ENCODE measurements at regions not wholly inside any gene's neighbourhood (a gene's known extent, or its start where the extent isn't known, plus 50 kb on each side); places are given as distances from the start of the nearest gene placed in this dataset.

DNA sequence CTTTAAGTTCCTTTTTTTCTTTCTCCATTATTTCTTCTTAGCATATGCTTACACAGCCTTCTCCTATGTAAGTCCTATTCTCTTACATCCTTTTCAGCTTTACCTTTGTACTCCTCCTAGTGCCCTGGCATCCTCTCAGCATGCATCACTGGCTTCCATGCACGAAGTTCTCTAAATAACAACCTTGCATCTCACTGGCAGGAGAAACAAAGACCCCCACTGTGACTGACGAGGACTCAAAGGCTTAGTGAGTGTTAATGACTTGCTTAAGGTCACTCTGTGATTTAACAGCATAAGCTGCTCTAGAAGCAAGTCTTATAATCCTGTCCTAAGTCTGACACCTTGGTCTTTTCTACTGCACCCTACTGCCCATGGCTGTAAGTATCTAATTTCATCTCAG is 1236.0 kb upstream of the CELF4 start:
- Histone ChIP-seq H3K4me2 (no peak overlapping the region), H3K4me1 (ENCODE audit: insufficient read depth) (peaks cover 10% of the 10 kb centered on the region)

More for the DNA sequence above, 1236.0 kb upstream of the CELF4 start:
- Mint-ChIP-seq H3K4me3 (no peak overlapping the region), H3K27me3 (ENCODE audit: insufficient read depth, low read depth, poor library complexity) (peaks cover 3% of the 10 kb centered on the region), H3K4me1 (peaks cover 15% of the 10 kb centered on the region), H3K9me3 (peaks cover 14% of the 10 kb centered on the region; the same call in 2 of the 3 replicates), H3K36me3 (ENCODE audit: low read depth) (peaks cover 11% of the 10 kb centered on the region), H3K27ac (no peak overlapping the region)
- H3K9me2 ChIP-seq (ENCODE audit: insufficient read depth) = 0 out of 2 replicates have a peak, but pooled peaks cover 7% of the 10 kb centered on the region
- DNase-seq (ENCODE audit: low spot score) (peak; percentile 24), ATAC-seq (peak; percentile 62)
- no peaks in the 10 kb centered on the region for H4K20me1 ChIP-seq (replicated peaks; ENCODE audit: insufficient read depth)
- no peak for TF ChIP-seq POLR2AphosphoS5 (IDR thresholded peaks at IDR 0.05; ENCODE audit: low read depth)
- no peak for TF ChIP-seq STAT1 (IDR thresholded peaks at IDR 0.05; ENCODE audit: unreplicated experiment)
- no peak for TF ChIP-seq ZNF114 (CRISPR knock-in tag; IDR thresholded peaks at IDR 0.05)
- TF ChIP-seq CTCF (conservative IDR thresholded peaks at IDR 0.05; ENCODE audit: low read depth in 2 of 2) = no peak
- TF ChIP-seq NANOG (IDR thresholded peaks at IDR 0.05; ENCODE audit: borderline replicate concordance) = no peak
- TF ChIP-seq EZH2 (IDR thresholded peaks at IDR 0.05; ENCODE audit: low read depth, unreplicated experiment) = no peak
- TF ChIP-seq ZNF331 (CRISPR knock-in tag; IDR thresholded peaks at IDR 0.05; ENCODE audit: low read depth) = no peak
- no peak for TF ChIP-seq ZNF462 (CRISPR knock-in tag; IDR thresholded peaks at IDR 0.05)
- TF ChIP-seq EZH2phosphoT487 (IDR thresholded peaks at IDR 0.05; ENCODE audit: unreplicated experiment) = no peak
- TF ChIP-seq, protein P1, sequence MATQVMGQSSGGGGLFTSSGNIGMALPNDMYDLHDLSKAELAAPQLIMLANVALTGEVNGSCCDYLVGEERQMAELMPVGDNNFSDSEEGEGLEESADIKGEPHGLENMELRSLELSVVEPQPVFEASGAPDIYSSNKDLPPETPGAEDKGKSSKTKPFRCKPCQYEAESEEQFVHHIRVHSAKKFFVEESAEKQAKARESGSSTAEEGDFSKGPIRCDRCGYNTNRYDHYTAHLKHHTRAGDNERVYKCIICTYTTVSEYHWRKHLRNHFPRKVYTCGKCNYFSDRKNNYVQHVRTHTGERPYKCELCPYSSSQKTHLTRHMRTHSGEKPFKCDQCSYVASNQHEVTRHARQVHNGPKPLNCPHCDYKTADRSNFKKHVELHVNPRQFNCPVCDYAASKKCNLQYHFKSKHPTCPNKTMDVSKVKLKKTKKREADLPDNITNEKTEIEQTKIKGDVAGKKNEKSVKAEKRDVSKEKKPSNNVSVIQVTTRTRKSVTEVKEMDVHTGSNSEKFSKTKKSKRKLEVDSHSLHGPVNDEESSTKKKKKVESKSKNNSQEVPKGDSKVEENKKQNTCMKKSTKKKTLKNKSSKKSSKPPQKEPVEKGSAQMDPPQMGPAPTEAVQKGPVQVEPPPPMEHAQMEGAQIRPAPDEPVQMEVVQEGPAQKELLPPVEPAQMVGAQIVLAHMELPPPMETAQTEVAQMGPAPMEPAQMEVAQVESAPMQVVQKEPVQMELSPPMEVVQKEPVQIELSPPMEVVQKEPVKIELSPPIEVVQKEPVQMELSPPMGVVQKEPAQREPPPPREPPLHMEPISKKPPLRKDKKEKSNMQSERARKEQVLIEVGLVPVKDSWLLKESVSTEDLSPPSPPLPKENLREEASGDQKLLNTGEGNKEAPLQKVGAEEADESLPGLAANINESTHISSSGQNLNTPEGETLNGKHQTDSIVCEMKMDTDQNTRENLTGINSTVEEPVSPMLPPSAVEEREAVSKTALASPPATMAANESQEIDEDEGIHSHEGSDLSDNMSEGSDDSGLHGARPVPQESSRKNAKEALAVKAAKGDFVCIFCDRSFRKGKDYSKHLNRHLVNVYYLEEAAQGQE (IDR thresholded peaks at IDR 0.05; ENCODE audit: unreplicated experiment) = no peak
- no peak for TF ChIP-seq JUNB (IDR thresholded peaks at IDR 0.05; ENCODE audit: unreplicated experiment)
- TF ChIP-seq ETS1 (IDR thresholded peaks at IDR 0.05) = no peak
- TF ChIP-seq CREB1 (CRISPR knock-in tag; IDR thresholded peaks at IDR 0.05; ENCODE audit: low read depth) = no peak
- H3K27me3 ChIP-seq (ENCODE audit: insufficient read depth) = no peaks in the 10 kb centered on the region
- H3K27ac ChIP-seq (ENCODE audit: low read depth) = no peak overlapping the region
- no peaks in the 10 kb centered on the region for H3K36me3 ChIP-seq (ENCODE audit: insufficient read depth)
- no peaks in the 10 kb centered on the region for H3K79me2 ChIP-seq (replicated peaks; ENCODE audit: insufficient read depth)
- no peak overlapping the region for H2AFZ ChIP-seq
- no peaks in the 10 kb centered on the region for H3F3A ChIP-seq (replicated peaks; ENCODE audit: low read depth)
- no peak overlapping the region for H3K4me3 ChIP-seq

Data from GM23338 (cell line).